ENCODE measurements at regions not wholly inside any gene's neighbourhood (a gene's known extent, or its start where the extent isn't known, plus 50 kb on each side); places are given as distances from the start of the nearest gene placed in this dataset.

DNA sequence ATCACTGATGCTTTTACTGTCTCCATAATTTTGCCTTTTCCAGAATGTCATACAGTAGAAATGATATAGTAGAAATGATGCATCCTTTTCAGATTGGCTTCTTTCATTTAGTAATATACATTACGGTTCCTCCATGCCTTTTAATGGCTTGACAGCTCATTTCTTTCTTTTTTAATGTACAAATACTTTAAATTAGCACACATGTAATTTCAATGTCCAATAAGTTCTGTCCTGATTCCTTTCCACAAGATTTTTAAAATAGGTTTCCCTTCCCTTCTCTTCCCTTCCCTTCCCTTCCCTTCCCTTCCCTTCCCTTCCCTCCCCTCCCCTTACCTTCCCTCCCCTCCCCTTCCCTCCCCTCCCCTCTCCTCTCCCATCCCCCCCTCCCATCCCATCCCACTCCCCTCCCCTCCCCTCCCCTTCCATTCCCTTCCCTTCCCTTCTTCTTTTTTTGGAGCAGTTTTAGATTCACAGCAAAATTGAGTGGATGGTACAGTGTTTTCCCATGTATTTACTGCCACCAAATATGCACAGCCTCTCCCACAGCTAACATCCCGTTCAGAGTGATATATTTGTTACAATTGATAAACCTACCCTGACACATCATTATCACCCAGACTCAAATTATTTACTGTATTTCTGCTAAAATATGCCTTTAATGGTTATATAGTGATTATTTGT is 398.8 kb downstream of the RNF144B start:
- intact Hi-C loops (cut with DNase I; ENCODE audit: low total_unique reads) = no loop called here

DNA sequence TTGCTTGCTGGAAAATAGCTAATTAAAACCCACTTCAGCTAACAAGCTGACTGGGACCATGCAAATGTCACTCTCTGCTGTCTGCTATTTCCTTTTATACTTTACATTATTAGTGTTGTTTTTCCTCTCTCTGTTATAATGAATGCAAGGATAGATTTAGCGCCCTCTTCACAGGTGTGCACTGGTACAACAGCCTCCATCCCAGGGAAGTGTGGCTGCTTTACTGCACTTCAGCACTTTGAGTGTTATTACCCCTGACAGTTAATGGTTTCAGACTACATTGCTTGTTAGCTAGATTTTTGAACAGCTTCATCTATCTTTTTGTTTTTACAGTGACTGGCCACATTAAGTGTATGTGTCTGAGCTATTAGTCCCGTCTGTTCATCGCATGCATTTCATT is 405.7 kb downstream of the RNF144B start:
- TF ChIP-seq POLR2A (IDR thresholded peaks at IDR 0.05) (no peak), POLR2AphosphoS5 (IDR thresholded peaks at IDR 0.05) (no peak), EP300 (IDR thresholded peaks at IDR 0.05) (no peak)
- TF ChIP-seq, protein P1, sequence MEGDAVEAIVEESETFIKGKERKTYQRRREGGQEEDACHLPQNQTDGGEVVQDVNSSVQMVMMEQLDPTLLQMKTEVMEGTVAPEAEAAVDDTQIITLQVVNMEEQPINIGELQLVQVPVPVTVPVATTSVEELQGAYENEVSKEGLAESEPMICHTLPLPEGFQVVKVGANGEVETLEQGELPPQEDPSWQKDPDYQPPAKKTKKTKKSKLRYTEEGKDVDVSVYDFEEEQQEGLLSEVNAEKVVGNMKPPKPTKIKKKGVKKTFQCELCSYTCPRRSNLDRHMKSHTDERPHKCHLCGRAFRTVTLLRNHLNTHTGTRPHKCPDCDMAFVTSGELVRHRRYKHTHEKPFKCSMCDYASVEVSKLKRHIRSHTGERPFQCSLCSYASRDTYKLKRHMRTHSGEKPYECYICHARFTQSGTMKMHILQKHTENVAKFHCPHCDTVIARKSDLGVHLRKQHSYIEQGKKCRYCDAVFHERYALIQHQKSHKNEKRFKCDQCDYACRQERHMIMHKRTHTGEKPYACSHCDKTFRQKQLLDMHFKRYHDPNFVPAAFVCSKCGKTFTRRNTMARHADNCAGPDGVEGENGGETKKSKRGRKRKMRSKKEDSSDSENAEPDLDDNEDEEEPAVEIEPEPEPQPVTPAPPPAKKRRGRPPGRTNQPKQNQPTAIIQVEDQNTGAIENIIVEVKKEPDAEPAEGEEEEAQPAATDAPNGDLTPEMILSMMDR (IDR thresholded peaks at IDR 0.05) = no peak
- DNase-seq = peak in 1 of 2 donors; percentile 12
- WGBS, 5 donors = 55 to 69% (median 62%) methylated on average over 3 of the region's 3 CpGs
- H3K4me1 ChIP-seq = no peaks in the 10 kb centered on the region
- H3K9me3 ChIP-seq = no peaks in the 10 kb centered on the region
- H3K27ac ChIP-seq = no peak overlapping the region
- no peaks in the 10 kb centered on the region for H3K27me3 ChIP-seq
- intact Hi-C loops (cut with DNase I; ENCODE audit: low total_unique reads) = no loop called here
- no peaks in the 10 kb centered on the region for H3K36me3 ChIP-seq
- H3K4me3 ChIP-seq = no peak overlapping the region

More for the DNA sequence above, 398.8 kb downstream of the RNF144B start:
- Histone ChIP-seq H3K36me3 (no peaks in the 10 kb centered on the region), H3K27ac (no peak overlapping the region), H3K27me3 (no peaks in the 10 kb centered on the region), H3K4me1 (no peaks in the 10 kb centered on the region), H3K9me3 (peaks cover 0 to 8% (median 3%) of the 10 kb centered on the region in 4 donors), H3K4me3 (no peak overlapping the region)
- DNase-seq = no peak
- TF ChIP-seq, protein P1 (IDR thresholded peaks at IDR 0.05) = no peak
- TF ChIP-seq POLR2AphosphoS5 (IDR thresholded peaks at IDR 0.05) (no peak), POLR2A (IDR thresholded peaks at IDR 0.05) (no peak), EP300 (IDR thresholded peaks at IDR 0.05) (no peak)
- WGBS, 5 donors = 41 to 84% (median 70%) methylated on average over 1 to 2 of the region's 2 CpGs

DNA sequence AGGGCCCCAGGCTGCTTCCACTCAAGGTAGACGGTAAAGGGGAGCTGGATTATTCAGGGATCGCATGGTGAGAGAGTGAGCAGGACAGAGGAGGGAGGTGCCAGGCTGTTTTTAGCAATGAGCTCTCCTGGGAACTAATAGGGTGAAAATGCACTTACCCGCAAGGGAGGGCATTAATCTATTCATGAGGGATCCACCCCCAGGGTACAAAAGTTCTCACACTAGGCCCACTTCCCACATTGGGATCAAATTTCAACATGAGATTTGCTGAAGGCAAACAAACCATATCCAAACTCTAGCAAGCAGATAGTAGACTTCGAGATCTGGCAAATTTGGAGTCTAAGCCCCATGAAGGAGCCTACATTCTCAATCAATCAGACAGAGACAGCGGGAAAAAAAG is 408.6 kb downstream of the RNF144B start:
- Histone ChIP-seq H3K9me3 (no peaks in the 10 kb centered on the region), H3K4me3 (no peak overlapping the region), H3K4me1 (no peaks in the 10 kb centered on the region), H3K27ac (no peak overlapping the region), H3K36me3 (no peaks in the 10 kb centered on the region), H3K27me3 (no peaks in the 10 kb centered on the region)
- intact Hi-C loops (cut with DNase I; ENCODE audit: low total_unique reads) = no loop called here
- 63 to 78% (median 69%) methylated on average over 5 of the region's 5 CpGs for WGBS, 5 donors
- no peak for DNase-seq
- TF ChIP-seq EP300 (IDR thresholded peaks at IDR 0.05) = no peak
- TF ChIP-seq POLR2AphosphoS5 (IDR thresholded peaks at IDR 0.05) = no peak
- TF ChIP-seq, protein P1 (IDR thresholded peaks at IDR 0.05) = no peak
- no peak for TF ChIP-seq POLR2A (IDR thresholded peaks at IDR 0.05)

DNA sequence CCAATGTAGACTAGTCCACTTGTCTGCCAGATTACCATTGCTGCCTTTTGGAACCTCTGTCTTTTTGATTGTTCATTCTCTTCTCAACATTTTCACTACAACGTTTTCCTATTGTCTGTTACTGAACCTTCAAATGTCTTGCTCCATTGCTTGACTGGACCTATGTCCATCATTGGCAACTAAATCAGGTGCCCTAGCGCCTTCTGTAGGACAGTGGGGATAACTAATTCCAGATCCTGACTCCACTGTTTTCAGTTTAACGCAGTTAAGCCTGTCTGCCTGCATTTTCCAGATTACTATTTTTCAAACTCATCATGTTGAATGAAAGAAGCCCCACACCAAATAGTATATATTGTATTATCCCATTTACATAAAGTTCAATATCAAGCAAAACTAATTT is 433.6 kb downstream of the RNF144B start:
- no peak overlapping the region for H3K4me3 ChIP-seq
- H3K9me3 ChIP-seq = peaks cover 7 to 56% (median 21%) of the 10 kb centered on the region in 4 donors
- no peak for DNase-seq
- H3K27ac ChIP-seq = no peak overlapping the region
- no peaks in the 10 kb centered on the region for H3K36me3 ChIP-seq
- H3K27me3 ChIP-seq = no peaks in the 10 kb centered on the region
- no peaks in the 10 kb centered on the region for H3K4me1 ChIP-seq
- intact Hi-C loops (cut with DNase I; ENCODE audit: low total_unique reads) = no loop called here
- 58 to 70% (median 67%) methylated on average over 3 of the region's 3 CpGs for WGBS, 5 donors
- TF ChIP-seq POLR2AphosphoS5 (IDR thresholded peaks at IDR 0.05) = no peak

DNA sequence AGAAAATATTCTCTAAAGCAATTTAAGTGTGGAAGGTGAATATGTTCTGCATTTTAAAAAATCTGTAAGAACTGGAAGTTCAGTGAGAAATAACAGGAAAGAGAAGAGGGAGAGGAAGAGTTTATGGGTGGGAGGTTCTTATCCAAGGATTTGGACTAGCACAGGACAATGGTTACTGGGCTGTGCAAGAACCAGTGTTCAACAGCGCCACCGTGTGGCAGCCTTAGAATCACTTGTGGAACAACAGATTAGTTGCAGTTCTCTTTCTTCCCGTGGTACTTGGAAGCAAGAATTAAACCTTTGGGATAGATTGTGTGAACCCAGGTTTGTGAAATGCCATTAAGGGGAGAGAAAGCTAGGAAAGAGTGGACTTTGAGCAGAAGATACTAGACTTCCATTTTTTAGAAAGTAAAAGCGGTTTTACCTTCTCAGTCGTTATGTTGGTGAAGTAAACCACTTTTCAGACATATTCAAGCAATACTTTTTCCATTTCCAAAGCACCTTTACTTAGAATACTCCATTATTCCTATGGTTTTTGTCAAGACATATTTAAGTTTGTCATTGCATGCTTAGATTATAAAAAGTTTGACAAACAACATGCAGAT is 436.7 kb downstream of the RNF144B start:
- 47 to 57% (median 55%) methylated on average over 5 of the region's 5 CpGs for WGBS, 5 donors
- TF ChIP-seq POLR2AphosphoS5 (IDR thresholded peaks at IDR 0.05) (no peak), POLR2A (IDR thresholded peaks at IDR 0.05) (no peak), EP300 (IDR thresholded peaks at IDR 0.05) (no peak)
- TF ChIP-seq, protein P1 (IDR thresholded peaks at IDR 0.05) = no peak
- H3K27me3 ChIP-seq = no peaks in the 10 kb centered on the region
- H3K36me3 ChIP-seq = no peaks in the 10 kb centered on the region
- H3K4me3 ChIP-seq = no peak overlapping the region
- no peaks in the 10 kb centered on the region for H3K4me1 ChIP-seq
- H3K27ac ChIP-seq = no peak overlapping the region
- DNase-seq = no peak
- H3K9me3 ChIP-seq = peaks cover 7 to 58% (median 21%) of the 10 kb centered on the region in 4 donors
- intact Hi-C loops (cut with DNase I; ENCODE audit: low total_unique reads) = no loop called here
